ENCODE measurements at regions not wholly inside any gene's neighbourhood (a gene's known extent, or its start where the extent isn't known, plus 50 kb on each side); places are given as distances from the start of the nearest gene placed in this dataset.

DNA sequence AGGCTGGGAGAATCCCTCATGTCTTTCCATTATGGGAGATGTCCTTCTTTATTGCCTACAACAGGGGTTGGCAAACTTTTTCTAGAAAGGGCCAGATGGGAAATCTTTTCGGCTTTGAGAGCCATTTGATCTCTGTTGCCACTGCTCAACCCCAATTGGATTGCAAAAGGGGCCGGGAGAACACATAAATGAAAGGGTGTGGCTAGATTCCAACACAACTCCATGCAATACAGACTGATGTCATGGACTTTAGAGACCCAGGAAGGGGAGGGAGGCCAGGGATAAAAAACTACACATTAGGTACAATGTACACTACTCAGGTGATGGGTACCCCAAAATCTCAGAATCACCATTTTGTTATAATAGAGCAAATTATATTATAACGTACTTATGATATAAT is 97.6 kb upstream of the SIM2 start:
- Mint-ChIP-seq H3K27ac (no peak overlapping the region), H3K9me3 (peaks cover 2 to 5% of the 10 kb centered on the region in 2 donors), H3K27me3 (peaks cover 26 to 39% of the 10 kb centered on the region in 2 donors), H3K36me3 (peaks cover 0 to 2% of the 10 kb centered on the region in 2 donors), H3K4me1 (no peaks in the 10 kb centered on the region), H3K4me3 (no peak overlapping the region)
- no peak for ATAC-seq (replicated peaks)
- DNase-seq, result no peak

DNA sequence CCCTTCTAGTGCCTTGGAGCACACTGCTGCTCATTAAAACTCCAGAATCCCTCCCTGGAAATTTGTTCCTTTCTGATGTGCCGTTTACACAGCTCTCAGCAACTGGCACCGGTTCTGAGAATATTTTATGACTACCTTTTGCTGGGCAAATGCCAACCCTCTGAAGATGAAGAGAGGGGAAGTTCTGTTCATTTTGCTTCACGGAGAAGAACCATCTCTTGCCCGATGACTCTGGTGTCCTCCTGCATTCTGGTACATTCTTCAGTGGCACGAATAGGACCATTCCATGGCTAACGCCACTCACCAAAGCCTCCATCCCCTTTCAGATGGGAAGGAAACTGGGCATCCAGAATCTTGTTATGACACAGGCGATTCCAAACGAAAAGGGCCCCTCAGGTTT is 96.2 kb upstream of the SIM2 start:
- Mint-ChIP-seq H3K4me1 (no peaks in the 10 kb centered on the region), H3K9me3 (peaks cover 2 to 5% of the 10 kb centered on the region in 2 donors), H3K36me3 (peaks cover 0 to 2% of the 10 kb centered on the region in 2 donors), H3K4me3 (no peak overlapping the region), H3K27ac (no peak overlapping the region), H3K27me3 (peaks cover 28 to 43% of the 10 kb centered on the region in 2 donors)
- ATAC-seq (replicated peaks), result no peak
- no peak for DNase-seq

DNA sequence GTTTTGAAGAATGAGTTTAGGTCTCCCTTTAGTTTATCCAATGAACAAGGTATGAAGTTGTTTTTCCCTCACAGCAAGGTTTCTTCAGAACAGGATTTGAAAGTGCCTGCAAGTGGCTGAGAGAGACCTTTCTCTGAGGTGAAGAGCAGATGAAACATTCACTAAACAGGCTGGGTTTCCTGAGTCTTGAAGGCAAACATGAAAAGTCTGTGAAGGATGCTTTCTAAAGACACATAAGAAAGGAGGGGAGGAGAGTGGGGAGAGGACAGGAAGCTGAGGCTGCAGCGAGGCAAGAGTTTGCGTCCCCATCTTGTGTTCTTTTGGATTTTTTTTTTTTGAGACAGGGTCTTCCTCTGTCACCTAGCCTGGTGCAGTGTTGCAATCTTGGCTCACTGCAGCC is 95.7 kb upstream of the SIM2 start:
- H3K9me3 Mint-ChIP-seq, result peaks cover 2 to 5% of the 10 kb centered on the region in 2 donors
- ATAC-seq (replicated peaks) (no peak), DNase-seq (no peak)
- H3K27ac Mint-ChIP-seq, result no peak overlapping the region
- no peak overlapping the region for H3K4me3 Mint-ChIP-seq
- no peaks in the 10 kb centered on the region for H3K4me1 Mint-ChIP-seq
- peaks cover 0 to 2% of the 10 kb centered on the region in 2 donors for H3K36me3 Mint-ChIP-seq
- peaks cover 25 to 38% of the 10 kb centered on the region in 2 donors for H3K27me3 Mint-ChIP-seq

DNA sequence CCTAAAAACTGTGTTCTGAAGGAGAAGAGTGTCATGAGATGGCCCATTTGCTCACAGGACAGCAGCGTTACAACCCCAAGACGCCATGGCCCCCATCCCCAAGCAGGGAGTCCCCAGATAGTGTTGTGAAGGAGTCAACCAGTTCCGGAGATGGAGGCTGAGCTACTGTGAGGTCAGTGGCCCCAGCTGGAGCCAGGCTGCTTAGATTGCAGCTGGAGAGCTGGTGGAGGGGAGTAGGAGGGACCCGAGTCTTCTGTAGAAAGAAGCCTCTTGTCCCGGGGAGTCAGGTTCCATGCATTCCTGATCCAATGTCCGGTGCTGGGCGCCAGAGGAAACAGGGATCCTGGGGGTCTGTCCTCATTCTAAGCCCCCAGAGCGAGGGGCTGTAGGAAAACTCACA is 93.5 kb upstream of the SIM2 start:
- Mint-ChIP-seq H3K27ac (no peak overlapping the region), H3K4me3 (no peak overlapping the region), H3K27me3 (peaks cover 22 to 32% of the 10 kb centered on the region in 2 donors), H3K36me3 (peaks cover 0 to 2% of the 10 kb centered on the region in 2 donors), H3K9me3 (peaks cover 0 to 2% of the 10 kb centered on the region in 2 donors), H3K4me1 (no peaks in the 10 kb centered on the region)
- DNase-seq (no peak), ATAC-seq (replicated peaks) (no peak)

GRCh38 chr21:36606287-36606982 is 92.5 kb upstream of the SIM2 start:
- DNase-seq (no peak), ATAC-seq (replicated peaks) (no peak)
- Mint-ChIP-seq H3K9me3 (peaks cover 0 to 5% of the 10 kb centered on the region in 2 donors), H3K27me3 (peaks cover 24 to 36% of the 10 kb centered on the region in 2 donors), H3K4me1 (no peaks in the 10 kb centered on the region), H3K36me3 (peaks cover 0 to 2% of the 10 kb centered on the region in 2 donors), H3K27ac (no peak overlapping the region), H3K4me3 (no peak overlapping the region)

GRCh38 chr21:36606983-36607325 is 92.0 kb upstream of the SIM2 start:
- H3K27ac Mint-ChIP-seq, result no peak overlapping the region
- H3K4me3 Mint-ChIP-seq, result no peak overlapping the region
- H3K36me3 Mint-ChIP-seq, result peaks cover 0 to 2% of the 10 kb centered on the region in 2 donors
- peaks cover 0 to 5% of the 10 kb centered on the region in 2 donors for H3K9me3 Mint-ChIP-seq
- ATAC-seq (replicated peaks) (no peak), DNase-seq (no peak)
- H3K27me3 Mint-ChIP-seq, result peaks cover 24 to 36% of the 10 kb centered on the region in 2 donors
- no peaks in the 10 kb centered on the region for H3K4me1 Mint-ChIP-seq

DNA sequence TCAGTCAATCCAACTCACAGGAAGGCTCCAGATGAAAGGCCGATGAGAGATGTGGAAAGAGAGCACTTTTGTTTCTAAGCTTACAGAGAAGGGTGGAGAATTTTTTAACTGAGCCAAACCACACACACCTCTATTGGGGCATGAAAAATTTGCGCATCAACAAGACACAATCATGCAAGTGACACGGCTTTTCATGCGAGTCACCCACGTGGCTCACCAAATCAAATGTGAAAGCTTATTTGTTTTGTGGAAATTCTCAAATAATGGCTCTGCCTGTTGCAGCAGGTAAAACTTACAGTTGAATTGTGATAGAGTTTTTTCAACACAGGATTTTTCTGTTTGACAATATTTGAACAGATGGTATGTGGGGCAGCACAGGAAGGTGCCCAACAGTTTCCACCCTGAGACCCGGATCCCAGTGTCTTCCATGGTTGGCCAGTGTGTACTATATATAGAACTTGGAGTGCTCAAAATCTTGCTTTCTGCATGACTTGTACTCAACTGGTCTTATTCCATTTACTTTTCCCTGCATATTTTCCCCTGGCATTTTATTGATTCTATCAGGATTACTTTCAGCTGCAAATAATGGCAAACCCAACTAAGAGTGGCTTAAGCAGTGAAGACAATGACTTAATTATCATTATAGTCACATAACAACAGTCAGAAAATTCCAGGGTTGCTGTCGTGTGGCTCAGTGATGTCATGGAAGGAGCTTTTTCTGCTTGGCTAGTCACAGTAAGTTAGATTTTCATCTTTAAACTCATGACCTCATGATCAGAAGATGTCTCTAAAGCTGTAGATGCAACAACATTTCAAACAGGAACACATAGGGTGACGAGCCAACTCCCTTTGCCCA is 90.6 kb upstream of the SIM2 start:
- ATAC-seq (replicated peaks), result no peak
- H3K4me1 Mint-ChIP-seq, result no peaks in the 10 kb centered on the region
- H3K9me3 Mint-ChIP-seq, result peaks cover 0 to 5% of the 10 kb centered on the region in 2 donors
- H3K36me3 Mint-ChIP-seq, result peaks cover 0 to 2% of the 10 kb centered on the region in 2 donors
- H3K4me3 Mint-ChIP-seq, result no peak overlapping the region
- DNase-seq, result no peak
- H3K27me3 Mint-ChIP-seq, result peaks cover 28 to 44% of the 10 kb centered on the region in 2 donors
- no peak overlapping the region for H3K27ac Mint-ChIP-seq

DNA sequence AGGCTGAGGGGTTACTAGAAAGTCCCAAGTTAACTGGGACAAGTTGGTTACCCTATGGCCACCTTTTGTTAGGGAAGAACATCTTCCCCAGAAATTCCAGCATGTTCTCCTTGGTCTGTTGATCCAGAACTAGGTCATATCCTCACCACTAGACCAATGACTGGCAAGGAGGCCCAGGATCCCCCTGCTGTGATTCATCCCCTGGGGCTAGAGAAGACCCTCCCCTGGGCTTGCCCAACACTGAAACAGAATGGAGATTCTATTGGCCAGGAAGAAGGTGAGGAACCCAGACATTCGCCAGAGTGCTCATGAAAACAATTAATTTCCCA is 90.1 kb upstream of the SIM2 start:
- Mint-ChIP-seq H3K27ac (no peak overlapping the region), H3K36me3 (peaks cover 0 to 2% of the 10 kb centered on the region in 2 donors), H3K4me3 (no peak overlapping the region), H3K27me3 (peaks cover 30 to 48% of the 10 kb centered on the region in 2 donors), H3K9me3 (peaks cover 0 to 5% of the 10 kb centered on the region in 2 donors), H3K4me1 (no peaks in the 10 kb centered on the region)
- ATAC-seq (replicated peaks), result no peak
- no peak for DNase-seq

- Mint-ChIP-seq H3K36me3 (peaks cover 0 to 1% of the 10 kb centered on the region in 2 donors), H3K27ac (no peak overlapping the region), H3K4me1 (no peaks in the 10 kb centered on the region), H3K9me3 (peaks cover 0 to 5% of the 10 kb centered on the region in 2 donors), H3K27me3 (peaks cover 29 to 44% of the 10 kb centered on the region in 2 donors), H3K4me3 (no peak overlapping the region)
- ATAC-seq (replicated peaks) (no peak), DNase-seq (no peak)
Observed at GRCh38 chr21:36609654-36610053, 89.3 kb upstream of the SIM2 start.

DNA sequence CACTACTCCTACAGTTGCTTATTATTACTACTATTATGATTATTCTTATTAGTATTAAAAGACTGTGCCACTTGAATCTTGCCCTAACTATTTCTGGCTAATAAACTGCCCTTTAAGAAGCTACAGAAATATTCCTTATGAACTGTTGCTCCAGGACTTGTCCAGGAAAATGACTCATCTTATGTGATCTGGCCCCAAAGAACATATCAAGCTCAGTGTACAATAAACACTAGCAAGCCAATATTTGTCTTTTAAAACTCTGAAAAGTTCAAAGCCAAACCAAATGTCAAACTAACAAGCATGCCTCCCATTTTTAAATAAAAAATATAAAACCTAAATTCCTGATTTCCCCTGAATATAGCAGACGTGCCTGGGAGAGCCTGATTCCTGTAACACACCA is 88.7 kb upstream of the SIM2 start:
- ATAC-seq (replicated peaks), result no peak
- Mint-ChIP-seq H3K27me3 (peaks cover 24 to 44% of the 10 kb centered on the region in 2 donors), H3K9me3 (peaks cover 0 to 7% of the 10 kb centered on the region in 2 donors), H3K36me3 (no peaks in the 10 kb centered on the region), H3K4me3 (no peak overlapping the region), H3K4me1 (no peaks in the 10 kb centered on the region), H3K27ac (no peak overlapping the region)
- DNase-seq, result no peak

DNA sequence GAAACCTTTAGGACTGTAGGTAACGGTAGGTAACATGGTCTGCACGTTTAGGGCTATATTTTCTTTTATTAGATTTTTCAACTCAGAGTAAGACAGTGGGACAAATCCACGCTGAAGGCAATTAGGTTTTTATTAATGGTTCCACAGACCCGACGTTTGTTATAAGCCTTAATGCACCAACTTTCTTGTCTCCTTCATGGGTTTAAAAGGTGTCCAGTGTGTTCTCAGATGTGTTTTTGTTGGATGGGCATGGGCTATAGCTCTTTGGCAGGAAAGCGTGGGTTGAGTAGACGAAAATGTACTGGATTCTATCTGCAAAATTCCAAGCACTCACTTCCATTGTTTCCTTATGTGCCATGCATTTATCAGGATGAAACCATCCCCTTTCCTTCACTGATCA is 88.0 kb upstream of the SIM2 start:
- Mint-ChIP-seq H3K4me1 (no peaks in the 10 kb centered on the region), H3K9me3 (peaks cover 5 to 12% of the 10 kb centered on the region in 2 donors), H3K4me3 (no peak overlapping the region), H3K36me3 (peaks cover 0 to 4% of the 10 kb centered on the region in 2 donors), H3K27me3 (peaks cover 28 to 48% of the 10 kb centered on the region in 2 donors), H3K27ac (no peak overlapping the region)
- ATAC-seq (replicated peaks) (no peak), DNase-seq (no peak)

DNA sequence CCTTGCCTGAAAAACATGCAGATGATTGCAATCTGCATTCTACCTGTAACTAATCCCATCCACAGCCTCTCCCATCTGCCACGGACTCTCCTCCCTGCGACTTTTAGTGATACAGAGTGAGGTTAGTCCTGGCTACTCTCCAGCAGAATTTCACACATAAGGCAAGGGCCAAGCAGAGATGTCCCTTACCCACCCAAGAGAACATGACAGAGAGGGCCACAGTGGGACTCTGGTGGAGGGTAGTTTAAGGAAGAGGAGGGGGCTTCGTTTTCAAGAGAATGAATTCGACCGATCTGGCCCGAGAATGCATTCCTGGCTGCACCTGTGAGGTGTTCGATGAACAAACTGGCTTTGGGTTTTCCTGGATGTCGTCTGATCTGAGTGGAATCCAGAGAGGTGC is 87.5 kb upstream of the SIM2 start:
- ATAC-seq (replicated peaks), result no peak
- Mint-ChIP-seq H3K27me3 (peaks cover 28 to 47% of the 10 kb centered on the region in 2 donors), H3K27ac (no peak overlapping the region), H3K4me1 (no peaks in the 10 kb centered on the region), H3K4me3 (no peak overlapping the region), H3K9me3 (peaks cover 5 to 13% of the 10 kb centered on the region in 2 donors), H3K36me3 (peaks cover 0 to 4% of the 10 kb centered on the region in 2 donors)
- no peak for DNase-seq

DNA sequence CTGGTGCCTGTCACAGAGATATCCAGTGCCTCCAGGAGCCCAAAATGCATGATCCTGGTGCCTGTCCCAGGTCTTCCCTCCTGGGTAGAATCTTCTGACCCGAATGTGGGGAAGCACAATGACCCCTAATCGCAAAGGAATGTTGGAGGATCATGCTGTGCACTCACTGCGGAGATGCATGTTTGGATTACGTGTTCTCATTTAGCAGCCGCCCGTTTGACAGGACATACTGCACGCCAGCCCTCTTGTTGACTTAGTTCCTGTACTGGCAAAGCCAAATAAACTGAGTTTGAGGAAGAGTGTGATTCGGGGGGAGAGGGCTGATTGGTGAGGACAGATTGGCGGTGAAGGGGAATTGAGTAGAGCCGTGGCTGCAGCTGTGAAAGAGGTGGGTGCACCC is 85.9 kb upstream of the SIM2 start:
- peaks cover 0 to 4% of the 10 kb centered on the region in 2 donors for H3K36me3 Mint-ChIP-seq
- H3K9me3 Mint-ChIP-seq, result peaks cover 5 to 16% of the 10 kb centered on the region in 2 donors
- no peak overlapping the region for H3K4me3 Mint-ChIP-seq
- ATAC-seq (replicated peaks) (no peak), DNase-seq (no peak)
- no peak overlapping the region for H3K27ac Mint-ChIP-seq
- H3K27me3 Mint-ChIP-seq, result peaks cover 21 to 33% of the 10 kb centered on the region in 2 donors
- no peaks in the 10 kb centered on the region for H3K4me1 Mint-ChIP-seq

DNA sequence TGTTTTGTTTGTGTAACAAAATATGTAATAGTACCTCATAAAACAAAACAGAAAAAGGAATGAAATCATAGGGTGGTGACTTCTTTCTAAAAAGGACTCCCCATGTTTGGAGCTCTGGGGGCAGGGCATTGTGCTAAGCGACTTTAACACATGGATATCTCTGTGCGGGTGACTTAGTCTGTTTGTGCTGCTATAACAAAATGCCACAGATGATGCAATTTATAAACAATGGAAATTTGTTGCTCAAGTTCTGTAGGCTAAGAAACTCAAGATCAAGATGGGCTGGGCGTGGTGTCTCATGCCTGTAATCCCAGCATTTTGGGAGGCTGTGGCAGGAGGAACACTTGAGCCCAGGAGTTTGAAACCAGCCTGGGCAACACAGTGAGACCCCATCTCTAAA is 85.4 kb upstream of the SIM2 start:
- Mint-ChIP-seq H3K9me3 (peaks cover 5 to 17% of the 10 kb centered on the region in 2 donors), H3K36me3 (peaks cover 0 to 4% of the 10 kb centered on the region in 2 donors), H3K27me3 (peaks cover 21 to 33% of the 10 kb centered on the region in 2 donors), H3K4me3 (no peak overlapping the region), H3K4me1 (no peaks in the 10 kb centered on the region), H3K27ac (no peak overlapping the region)
- no peak for ATAC-seq (replicated peaks)
- no peak for DNase-seq
